ENCODE measurements at regions not wholly inside any gene's neighbourhood (a gene's known extent, or its start where the extent isn't known, plus 50 kb on each side); places are given as distances from the start of the nearest gene placed in this dataset.

DNA sequence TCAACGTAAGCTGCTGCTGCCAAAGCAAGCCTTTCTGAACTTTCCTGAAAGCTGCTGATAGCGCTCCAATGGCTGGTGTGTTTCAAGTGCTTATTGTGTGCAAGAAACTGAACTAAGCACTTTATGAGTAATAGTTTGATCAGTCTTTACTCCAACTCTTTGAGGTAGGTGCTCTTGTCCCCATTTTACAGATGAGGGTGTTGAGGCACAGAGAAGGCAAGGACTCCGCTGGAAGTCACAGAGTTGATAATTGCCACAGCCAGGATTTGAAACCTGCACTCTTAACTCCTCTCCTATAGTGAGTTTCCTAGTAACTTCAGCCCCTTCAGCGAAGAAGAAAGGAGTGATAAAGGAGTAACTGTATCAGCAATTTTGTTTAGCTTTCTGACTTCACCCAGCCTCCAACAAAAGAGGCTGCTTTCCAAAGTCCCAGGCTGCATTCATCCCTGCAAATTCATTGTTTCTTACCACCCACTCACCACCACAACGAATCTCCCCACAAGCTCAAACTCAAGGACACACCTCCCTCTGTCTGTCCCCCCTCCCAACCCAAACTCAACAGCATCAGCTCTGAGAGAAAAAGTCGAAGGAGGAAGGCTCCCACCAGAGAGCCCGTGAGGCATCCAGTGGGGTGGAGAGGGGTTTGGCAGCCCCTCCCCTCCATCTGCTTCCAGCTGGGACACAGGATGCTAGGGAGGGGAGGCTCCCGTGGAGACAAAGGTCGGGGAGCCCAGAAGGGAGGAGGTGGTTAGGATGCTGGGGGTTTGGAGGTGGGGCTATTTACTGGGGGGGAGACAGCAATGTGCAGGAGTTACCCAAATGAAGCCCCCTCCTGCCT lies 139.6 kb downstream of the NAV1 start:
- H3K27me3 ChIP-seq, result no peaks in the 10 kb centered on the region
- no peaks in the 10 kb centered on the region for H3K9me3 ChIP-seq
- no peaks in the 10 kb centered on the region for H3K36me3 ChIP-seq
- no peak for TF ChIP-seq POLR2A (IDR thresholded peaks at IDR 0.05)
- TF ChIP-seq, protein P1, sequence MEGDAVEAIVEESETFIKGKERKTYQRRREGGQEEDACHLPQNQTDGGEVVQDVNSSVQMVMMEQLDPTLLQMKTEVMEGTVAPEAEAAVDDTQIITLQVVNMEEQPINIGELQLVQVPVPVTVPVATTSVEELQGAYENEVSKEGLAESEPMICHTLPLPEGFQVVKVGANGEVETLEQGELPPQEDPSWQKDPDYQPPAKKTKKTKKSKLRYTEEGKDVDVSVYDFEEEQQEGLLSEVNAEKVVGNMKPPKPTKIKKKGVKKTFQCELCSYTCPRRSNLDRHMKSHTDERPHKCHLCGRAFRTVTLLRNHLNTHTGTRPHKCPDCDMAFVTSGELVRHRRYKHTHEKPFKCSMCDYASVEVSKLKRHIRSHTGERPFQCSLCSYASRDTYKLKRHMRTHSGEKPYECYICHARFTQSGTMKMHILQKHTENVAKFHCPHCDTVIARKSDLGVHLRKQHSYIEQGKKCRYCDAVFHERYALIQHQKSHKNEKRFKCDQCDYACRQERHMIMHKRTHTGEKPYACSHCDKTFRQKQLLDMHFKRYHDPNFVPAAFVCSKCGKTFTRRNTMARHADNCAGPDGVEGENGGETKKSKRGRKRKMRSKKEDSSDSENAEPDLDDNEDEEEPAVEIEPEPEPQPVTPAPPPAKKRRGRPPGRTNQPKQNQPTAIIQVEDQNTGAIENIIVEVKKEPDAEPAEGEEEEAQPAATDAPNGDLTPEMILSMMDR (IDR thresholded peaks at IDR 0.05), result no peak
- H3K27ac ChIP-seq, result no peak overlapping the region
- no peaks in the 10 kb centered on the region for H3K4me1 ChIP-seq
- intact Hi-C loops (cut with DNase I; ENCODE audit: low total_unique reads), result no loop called here
- DNase-seq, result no peak
- H3K4me3 ChIP-seq, result no peak overlapping the region

DNA sequence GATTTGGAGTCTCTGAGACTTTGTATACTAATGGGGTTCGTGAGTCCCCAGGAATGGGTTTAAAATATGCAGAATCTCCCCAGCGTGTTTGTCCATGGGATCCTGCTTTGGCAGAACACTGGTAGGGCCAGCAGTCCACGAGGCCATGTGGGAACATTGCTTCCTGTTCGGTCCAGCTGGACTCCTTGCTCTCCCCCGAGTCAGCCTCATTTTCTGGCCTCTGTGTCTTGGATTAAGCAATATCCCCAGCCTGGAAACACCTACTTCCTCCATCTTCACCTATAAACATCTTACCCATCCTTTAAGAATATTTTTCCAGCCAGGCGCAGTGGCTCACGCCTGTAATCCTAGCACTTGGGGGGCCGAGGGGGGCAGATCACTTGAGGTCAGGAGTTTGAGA lies 142.4 kb downstream of the NAV1 start:
- H3K27me3 ChIP-seq, result no peaks in the 10 kb centered on the region
- no peak overlapping the region for H3K27ac ChIP-seq
- H3K36me3 ChIP-seq, result no peaks in the 10 kb centered on the region
- H3K4me1 ChIP-seq, result no peaks in the 10 kb centered on the region
- DNase-seq, result peak in 1 of 2 donors; percentile 56
- intact Hi-C loops (cut with DNase I; ENCODE audit: low total_unique reads), result no loop called here
- no peak overlapping the region for H3K4me3 ChIP-seq
- H3K9me3 ChIP-seq, result no peaks in the 10 kb centered on the region
- TF ChIP-seq, protein P1 (IDR thresholded peaks at IDR 0.05), result no peak
- TF ChIP-seq POLR2A (IDR thresholded peaks at IDR 0.05), result no peak

DNA sequence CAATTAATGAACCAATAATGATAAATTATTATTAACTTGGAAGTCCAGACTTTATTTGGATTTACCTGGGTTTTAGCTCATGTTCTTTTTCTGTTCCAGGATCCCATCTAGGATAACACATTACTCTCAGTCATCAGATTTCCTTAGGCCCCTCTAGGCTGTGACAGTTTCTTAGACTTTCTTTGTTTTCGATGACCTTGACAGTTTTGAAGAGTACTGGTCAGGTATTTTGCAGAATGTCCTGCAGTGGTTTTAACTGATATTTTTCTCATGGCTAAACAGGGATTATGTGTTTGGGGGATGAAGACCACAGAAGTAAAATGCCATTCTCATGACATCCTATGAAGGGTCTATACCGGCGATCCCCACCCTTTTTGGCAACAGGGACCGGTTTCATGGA lies 144.0 kb downstream of the NAV1 start:
- no peaks in the 10 kb centered on the region for H3K27me3 ChIP-seq
- H3K4me1 ChIP-seq, result no peaks in the 10 kb centered on the region
- H3K27ac ChIP-seq, result no peak overlapping the region
- no peak for DNase-seq
- intact Hi-C loops (cut with DNase I; ENCODE audit: low total_unique reads), result no loop called here
- H3K9me3 ChIP-seq, result no peaks in the 10 kb centered on the region
- no peaks in the 10 kb centered on the region for H3K36me3 ChIP-seq
- no peak overlapping the region for H3K4me3 ChIP-seq
- TF ChIP-seq, protein P1 (IDR thresholded peaks at IDR 0.05), result no peak
- no peak for TF ChIP-seq POLR2A (IDR thresholded peaks at IDR 0.05)

DNA sequence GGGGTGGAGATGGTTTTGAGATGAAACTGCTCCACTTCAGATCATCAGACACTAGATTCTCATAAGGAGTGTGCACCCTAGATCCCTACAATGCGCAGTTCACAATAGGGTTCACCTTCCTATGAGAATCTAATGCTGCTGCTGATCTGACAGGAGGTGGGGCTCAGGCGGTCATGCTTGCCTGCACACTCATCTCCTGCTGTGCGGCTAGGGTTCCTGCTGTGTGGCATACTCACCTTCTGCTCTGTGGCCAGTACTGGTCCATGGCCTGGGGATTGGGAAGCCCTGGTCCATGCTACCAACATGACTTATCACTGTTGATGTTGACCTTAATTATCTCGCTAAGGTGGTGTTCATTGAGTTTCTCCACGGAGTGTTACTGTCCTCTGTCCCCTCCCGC lies 144.5 kb downstream of the NAV1 start:
- Histone ChIP-seq H3K27ac (no peak overlapping the region), H3K9me3 (no peaks in the 10 kb centered on the region), H3K27me3 (no peaks in the 10 kb centered on the region), H3K4me1 (no peaks in the 10 kb centered on the region), H3K36me3 (no peaks in the 10 kb centered on the region), H3K4me3 (no peak overlapping the region)
- intact Hi-C loops (cut with DNase I; ENCODE audit: low total_unique reads), result no loop called here
- TF ChIP-seq POLR2A (IDR thresholded peaks at IDR 0.05), result no peak
- TF ChIP-seq, protein P1 (IDR thresholded peaks at IDR 0.05), result no peak
- no peak for DNase-seq

DNA sequence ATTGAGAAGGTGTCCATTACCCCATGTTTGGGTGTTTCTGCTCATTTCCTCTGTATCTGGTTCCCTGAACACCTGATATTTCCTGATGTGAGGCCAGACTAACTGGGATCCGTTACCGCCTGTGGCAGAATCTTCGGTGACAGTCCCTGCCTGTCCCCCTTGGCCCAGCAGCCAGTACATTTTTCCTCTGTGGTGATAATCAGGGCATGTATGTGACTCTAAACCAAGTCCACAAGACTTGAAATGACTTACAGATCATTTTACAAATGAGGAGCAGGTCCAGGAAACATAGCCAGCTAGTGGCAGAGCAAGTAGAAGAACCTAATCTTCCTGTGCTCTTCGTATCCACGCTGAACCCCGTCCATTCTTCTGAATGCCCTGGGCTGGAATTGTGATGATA lies 143.5 kb upstream of the IPO9 start:
- Histone ChIP-seq H3K4me3 (no peak overlapping the region), H3K36me3 (no peaks in the 10 kb centered on the region), H3K27me3 (no peaks in the 10 kb centered on the region), H3K27ac (no peak overlapping the region), H3K9me3 (no peaks in the 10 kb centered on the region), H3K4me1 (no peaks in the 10 kb centered on the region)
- TF ChIP-seq POLR2A (IDR thresholded peaks at IDR 0.05), result no peak
- TF ChIP-seq, protein P1 (IDR thresholded peaks at IDR 0.05), result no peak
- intact Hi-C loops (cut with DNase I; ENCODE audit: low total_unique reads), result no loop called here
- DNase-seq, result no peak
